ENCODE measurements at regions not wholly inside any gene's neighbourhood (a gene's known extent, or its start where the extent isn't known, plus 50 kb on each side); places are given as distances from the start of the nearest gene placed in this dataset.

GRCh38 chr13:76131551-76131950 is 495.4 kb downstream of the LMO7 start:
- TF ChIP-seq CTCF (IDR thresholded peaks at IDR 0.05) = no peak
- no peak for TF ChIP-seq REST (IDR thresholded peaks at IDR 0.05; ENCODE audit: insufficient read depth in 1 of 2, low read depth in 2 of 2, low read length in 1 of 2)
- no peak for TF ChIP-seq POLR2AphosphoS5 (IDR thresholded peaks at IDR 0.05; ENCODE audit: low read depth, low read length)
- TF ChIP-seq SIN3A (IDR thresholded peaks at IDR 0.05; ENCODE audit: borderline replicate concordance, insufficient read depth, low read depth, low read length) = no peak

Data from Panc1 (cell line).